ENCODE measurements at regions not wholly inside any gene's neighbourhood (a gene's known extent, or its start where the extent isn't known, plus 50 kb on each side); places are given as distances from the start of the nearest gene placed in this dataset.

DNA sequence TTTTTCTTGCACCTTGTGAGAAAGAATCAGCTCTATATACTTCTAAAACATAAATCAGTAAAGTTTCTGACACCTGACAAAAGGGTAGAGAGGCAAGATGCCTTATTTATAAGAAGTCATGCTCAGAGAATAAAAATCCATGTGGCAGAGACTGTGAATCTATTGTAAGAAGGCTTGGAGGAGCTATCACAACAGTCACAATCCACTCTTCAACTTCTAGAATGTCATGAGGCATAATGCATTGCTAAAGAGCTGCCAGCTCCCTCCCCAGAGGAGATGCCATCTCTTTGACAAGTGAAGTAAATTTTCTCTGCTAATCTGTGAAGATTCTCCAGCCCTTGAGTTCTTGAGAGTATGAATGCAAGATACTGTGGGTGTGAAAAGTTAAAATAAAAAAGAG lies 971.2 kb upstream of the IGFBP7 start:
- H3K27ac ChIP-seq (ENCODE audit: insufficient read depth, low read depth, low read length), result no peak overlapping the region
- no peak for FAIRE-seq
- no peaks in the 10 kb centered on the region for H3K9me1 ChIP-seq (replicated peaks; ENCODE audit: control insufficient read depth, extremely low read depth, insufficient read depth, low read length)
- H3K4me2 ChIP-seq (ENCODE audit: insufficient read depth, low read length), result no peak overlapping the region
- no peak for TF ChIP-seq MYC (IDR thresholded peaks at IDR 0.05; ENCODE audit: low read depth, low read length)
- TF ChIP-seq JUN (IDR thresholded peaks at IDR 0.05; ENCODE audit: borderline replicate concordance, insufficient read depth, insufficient read length, low read depth), result no peak
- TF ChIP-seq EZH2 (IDR thresholded peaks at IDR 0.05; ENCODE audit: borderline replicate concordance, low read depth, low read length, severe bottlenecking), result no peak
- TF ChIP-seq, protein P1, sequence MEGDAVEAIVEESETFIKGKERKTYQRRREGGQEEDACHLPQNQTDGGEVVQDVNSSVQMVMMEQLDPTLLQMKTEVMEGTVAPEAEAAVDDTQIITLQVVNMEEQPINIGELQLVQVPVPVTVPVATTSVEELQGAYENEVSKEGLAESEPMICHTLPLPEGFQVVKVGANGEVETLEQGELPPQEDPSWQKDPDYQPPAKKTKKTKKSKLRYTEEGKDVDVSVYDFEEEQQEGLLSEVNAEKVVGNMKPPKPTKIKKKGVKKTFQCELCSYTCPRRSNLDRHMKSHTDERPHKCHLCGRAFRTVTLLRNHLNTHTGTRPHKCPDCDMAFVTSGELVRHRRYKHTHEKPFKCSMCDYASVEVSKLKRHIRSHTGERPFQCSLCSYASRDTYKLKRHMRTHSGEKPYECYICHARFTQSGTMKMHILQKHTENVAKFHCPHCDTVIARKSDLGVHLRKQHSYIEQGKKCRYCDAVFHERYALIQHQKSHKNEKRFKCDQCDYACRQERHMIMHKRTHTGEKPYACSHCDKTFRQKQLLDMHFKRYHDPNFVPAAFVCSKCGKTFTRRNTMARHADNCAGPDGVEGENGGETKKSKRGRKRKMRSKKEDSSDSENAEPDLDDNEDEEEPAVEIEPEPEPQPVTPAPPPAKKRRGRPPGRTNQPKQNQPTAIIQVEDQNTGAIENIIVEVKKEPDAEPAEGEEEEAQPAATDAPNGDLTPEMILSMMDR (IDR thresholded peaks at IDR 0.05; ENCODE audit: extremely low read depth in 1 of 2, insufficient read depth in 1 of 2, low read depth in 1 of 2, low read length in 2 of 2), result no peak
- TF ChIP-seq POLR2A (IDR thresholded peaks at IDR 0.05; ENCODE audit: low read depth, low read length), result no peak
- TF ChIP-seq GATA2 (IDR thresholded peaks at IDR 0.05; ENCODE audit: insufficient read depth, insufficient read length, low read depth, low read length), result no peak
- no peak for TF ChIP-seq FOS (IDR thresholded peaks at IDR 0.05; ENCODE audit: borderline replicate concordance, insufficient read depth, low read length)
- TF ChIP-seq, protein P2, sequence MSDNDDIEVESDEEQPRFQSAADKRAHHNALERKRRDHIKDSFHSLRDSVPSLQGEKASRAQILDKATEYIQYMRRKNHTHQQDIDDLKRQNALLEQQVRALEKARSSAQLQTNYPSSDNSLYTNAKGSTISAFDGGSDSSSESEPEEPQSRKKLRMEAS (IDR thresholded peaks at IDR 0.05; ENCODE audit: insufficient read depth, insufficient read length), result no peak
- TF ChIP-seq POLR2AphosphoS5 (IDR thresholded peaks at IDR 0.05; ENCODE audit: insufficient read depth, low read depth, low read length), result no peak
- no peaks in the 10 kb centered on the region for H3K79me2 ChIP-seq (ENCODE audit: control insufficient read depth, insufficient read depth, low read length)
- intact Hi-C loops (cut with micrococcal nuclease), result no loop called here
- no peaks in the 10 kb centered on the region for H3K36me3 ChIP-seq (ENCODE audit: control insufficient read depth in 2 of 2, extremely low read depth in 1 of 2, insufficient read depth in 2 of 2, low read length in 2 of 2)
- POLR2A ChIA-PET, result no interaction called here
- BruUV-seq (replicated peaks), result no TSS peak
- H3K27me3 ChIP-seq (ENCODE audit: control insufficient read depth in 2 of 2, insufficient read depth in 2 of 2, low read length in 2 of 2), result no peaks in the 10 kb centered on the region
- H4K20me1 ChIP-seq (replicated peaks; ENCODE audit: control insufficient read depth, extremely low read depth, insufficient read depth, low read length), result no peaks in the 10 kb centered on the region
- dilution Hi-C loops (cut with MboI; ENCODE audit: extremely low pct_ligation_motif_present, low sequenced_read_pairs), result no loop called here
- no peak for DNase-seq (ENCODE audit: low read depth, low spot score)
- no peak overlapping the region for H3K4me3 ChIP-seq (replicated peaks in 1 of 3; ENCODE audit: insufficient read depth in 1 of 3, low read depth in 1 of 3, low read length in 3 of 3)
- H3K4me1 ChIP-seq (ENCODE audit: control insufficient read depth, extremely low read depth, insufficient read depth, low read length), result no peaks in the 10 kb centered on the region
- peaks cover 2% of the 10 kb centered on the region for H3K9me3 ChIP-seq (replicated peaks; ENCODE audit: control insufficient read depth, insufficient read depth, low read length)
- H3K9ac ChIP-seq (replicated peaks; ENCODE audit: extremely low read depth, insufficient read depth, low read length), result no peak overlapping the region
- H2AFZ ChIP-seq (ENCODE audit: low read depth, low read length), result no peak overlapping the region
- CTCF ChIA-PET, result no interaction called here

Data from endothelial cell of umbilical vein (primary cell).